A549 (cell line): ENCODE measurements at regions not wholly inside any gene's neighbourhood (a gene's known extent, or its start where the extent isn't known, plus 50 kb on each side); places are given as distances from the start of the nearest gene placed in this dataset.

Experiments
- EP300 ChIP-seq, 2 experiments: fragments of >200 bp; sonication (Bioruptor Twin); formaldehyde crosslinking; IDR thresholded peaks; 2 replicates in 1 of 2; 3 replicates in 1 of 2; pipeline ENCODE4 v1.6.1; 2016 to 2017
- FOSL2 ChIP-seq, 2 experiments: fragments of 450-650 bp in 1 of 2; fragments of >200 bp in 1 of 2; sonication (Bioruptor Twin) in 1 of 2; formaldehyde crosslinking; IDR thresholded peaks; 2 replicates each; pipeline versions ENCODE4 v1.5.0 to v1.6.1; 2016 to 2020; ENCODE audit warnings: mild to moderate bottlenecking in 1 of 2, moderate library complexity in 1 of 2
- JUN ChIP-seq, 2 experiments: fragments of >200 bp; sonication (Bioruptor Twin); formaldehyde crosslinking; IDR thresholded peaks; 2 replicates in 1 of 2; 3 replicates in 1 of 2; pipeline ENCODE4 v1.6.1; 2016 to 2017
- MYC ChIP-seq: IDR thresholded peaks from 2 replicates; pipeline ENCODE4 v1.6.1; 2012; ENCODE audit warnings: mild to moderate bottlenecking, inconsistent platforms, low read length, improper control_type of control experiment, borderline replicate concordance
- POLR2A ChIP-seq: IDR thresholded peaks from 2 replicates; pipeline ENCODE4 v1.6.1; 2012; ENCODE audit warnings: mild to moderate bottlenecking, low read length
- RFX5 ChIP-seq: fragments of 450-650 bp; IDR thresholded peaks from 2 replicates; pipeline ENCODE4 v1.7.1; 2014; ENCODE audit warnings: antibody characterized with exemption, mild to moderate bottlenecking, moderate library complexity
- SMC3 ChIP-seq: fragments of >200 bp; sonication (Bioruptor Twin); formaldehyde crosslinking; IDR thresholded peaks from 3 replicates; pipeline ENCODE4 v1.6.1; 2018; ENCODE audit warnings: inconsistent platforms
- ZC3H11A ChIP-seq: fragments of 450-650 bp; IDR thresholded peaks from 2 replicates; pipeline ENCODE4 v1.6.1; 2014; ENCODE audit warnings: antibody characterized with exemption, mild to moderate bottlenecking
- TF ChIP-seq, protein P1 (sequence below): fragments of >200 bp; sonication (Bioruptor Twin); formaldehyde crosslinking; IDR thresholded peaks from 3 replicates; pipeline ENCODE4 v1.5.1; 2016
- TF ChIP-seq, protein P2 (sequence below): fragments of 250-450 bp; sonication (Bioruptor Pico); IDR thresholded peaks from 2 replicates; pipeline ENCODE4 v1.5.0; 2021; ENCODE audit warnings: mild to moderate bottlenecking, moderate library complexity, borderline replicate concordance

DNA sequence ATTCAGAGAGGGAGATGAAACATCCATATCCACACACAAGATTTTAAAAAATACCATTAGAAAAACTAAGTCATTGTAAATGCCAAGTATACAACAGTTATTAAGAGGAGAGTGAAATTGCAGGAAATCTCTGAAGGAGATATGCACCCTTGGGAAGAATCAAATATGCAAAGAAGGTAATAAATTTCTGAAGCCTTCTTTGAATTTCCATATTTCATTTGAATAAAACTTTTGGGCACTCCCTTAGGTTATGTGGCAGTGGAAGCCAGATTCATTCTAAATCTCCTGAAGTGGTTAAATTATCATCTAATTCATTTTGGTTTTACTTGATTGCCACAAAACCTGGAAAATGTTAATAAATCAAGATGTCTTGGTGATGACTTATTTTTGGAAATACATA lies 138.9 kb upstream of the CLEC14A start:
- TF ChIP-seq SMC3 (no peak), POLR2A (no peak), RFX5 (no peak), EP300 (IDR thresholded peaks at IDR 0.05) (no peak), ZC3H11A (no peak), MYC (no peak), FOSL2 (IDR thresholded peaks at IDR 0.05) (no peak), FOSL2 (CRISPR knock-in tag; IDR thresholded peaks at IDR 0.05) (no peak), JUN (IDR thresholded peaks at IDR 0.05) (no peak)
- TF ChIP-seq, protein P1, sequence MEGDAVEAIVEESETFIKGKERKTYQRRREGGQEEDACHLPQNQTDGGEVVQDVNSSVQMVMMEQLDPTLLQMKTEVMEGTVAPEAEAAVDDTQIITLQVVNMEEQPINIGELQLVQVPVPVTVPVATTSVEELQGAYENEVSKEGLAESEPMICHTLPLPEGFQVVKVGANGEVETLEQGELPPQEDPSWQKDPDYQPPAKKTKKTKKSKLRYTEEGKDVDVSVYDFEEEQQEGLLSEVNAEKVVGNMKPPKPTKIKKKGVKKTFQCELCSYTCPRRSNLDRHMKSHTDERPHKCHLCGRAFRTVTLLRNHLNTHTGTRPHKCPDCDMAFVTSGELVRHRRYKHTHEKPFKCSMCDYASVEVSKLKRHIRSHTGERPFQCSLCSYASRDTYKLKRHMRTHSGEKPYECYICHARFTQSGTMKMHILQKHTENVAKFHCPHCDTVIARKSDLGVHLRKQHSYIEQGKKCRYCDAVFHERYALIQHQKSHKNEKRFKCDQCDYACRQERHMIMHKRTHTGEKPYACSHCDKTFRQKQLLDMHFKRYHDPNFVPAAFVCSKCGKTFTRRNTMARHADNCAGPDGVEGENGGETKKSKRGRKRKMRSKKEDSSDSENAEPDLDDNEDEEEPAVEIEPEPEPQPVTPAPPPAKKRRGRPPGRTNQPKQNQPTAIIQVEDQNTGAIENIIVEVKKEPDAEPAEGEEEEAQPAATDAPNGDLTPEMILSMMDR: no peak
- TF ChIP-seq, protein P2, sequence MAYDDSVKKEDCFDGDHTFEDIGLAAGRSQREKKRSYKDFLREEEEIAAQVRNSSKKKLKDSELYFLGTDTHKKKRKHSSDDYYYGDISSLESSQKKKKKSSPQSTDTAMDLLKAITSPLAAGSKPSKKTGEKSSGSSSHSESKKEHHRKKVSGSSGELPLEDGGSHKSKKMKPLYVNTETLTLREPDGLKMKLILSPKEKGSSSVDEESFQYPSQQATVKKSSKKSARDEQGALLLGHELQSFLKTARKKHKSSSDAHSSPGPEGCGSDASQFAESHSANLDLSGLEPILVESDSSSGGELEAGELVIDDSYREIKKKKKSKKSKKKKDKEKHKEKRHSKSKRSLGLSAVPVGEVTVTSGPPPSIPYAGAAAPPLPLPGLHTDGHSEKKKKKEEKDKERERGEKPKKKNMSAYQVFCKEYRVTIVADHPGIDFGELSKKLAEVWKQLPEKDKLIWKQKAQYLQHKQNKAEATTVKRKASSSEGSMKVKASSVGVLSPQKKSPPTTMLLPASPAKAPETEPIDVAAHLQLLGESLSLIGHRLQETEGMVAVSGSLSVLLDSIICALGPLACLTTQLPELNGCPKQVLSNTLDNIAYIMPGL: no peak
